ENCODE measurements at regions not wholly inside any gene's neighbourhood (a gene's known extent, or its start where the extent isn't known, plus 50 kb on each side); places are given as distances from the start of the nearest gene placed in this dataset.

GRCh38 chr6:12436224-12436623 is 146.1 kb downstream of the EDN1 start:
- TF ChIP-seq CTCF (optimal IDR thresholded peaks at IDR 0.05 in 1 of 3, IDR thresholded peaks at IDR 0.05 in 1 of 3, conservative IDR thresholded peaks at IDR 0.05 in 1 of 3; ENCODE audit: extremely low read depth in 1 of 3, insufficient read depth in 2 of 3, low read length in 3 of 3) (no peak), EZH2 (IDR thresholded peaks at IDR 0.05; ENCODE audit: low read length) (no peak)
- dilution Hi-C loops (cut with MboI; ENCODE audit: extremely low pct_ligation_motif_present, low sequenced_read_pairs), result no loop called here
- Histone ChIP-seq H3K4me1 (ENCODE audit: control insufficient read depth, extremely low read depth, insufficient read depth, low read length) (peaks cover 6% of the 10 kb centered on the region), H3K27me3 (ENCODE audit: control insufficient read depth, extremely low read depth, insufficient read depth, low read length) (no peaks in the 10 kb centered on the region), H3K9me3 (ENCODE audit: control insufficient read depth, low read depth, low read length) (no peaks in the 10 kb centered on the region), H3K79me2 (ENCODE audit: control insufficient read depth, insufficient read depth, low read length) (no peaks in the 10 kb centered on the region), H3K27ac (ENCODE audit: control insufficient read depth, insufficient read depth, low read length) (no peak overlapping the region), H4K20me1 (ENCODE audit: control insufficient read depth, extremely low read depth, insufficient read depth, low read length) (no peaks in the 10 kb centered on the region), H3K4me3 (ENCODE audit: control insufficient read depth in 2 of 3, extremely low read depth in 1 of 3, insufficient read depth in 2 of 3, low read depth in 1 of 3, low read length in 3 of 3) (no peak overlapping the region), H3K36me3 (ENCODE audit: control insufficient read depth in 2 of 2, extremely low read depth in 1 of 2, insufficient read depth in 2 of 2, low read length in 2 of 2) (no peaks in the 10 kb centered on the region), H3K4me2 (ENCODE audit: control insufficient read depth, extremely low read depth, insufficient read depth, low read depth, low read length) (no peak overlapping the region), H3K9me1 (ENCODE audit: control insufficient read depth, extremely low read depth, insufficient read depth, low read length) (no peaks in the 10 kb centered on the region), H3K9ac (ENCODE audit: control insufficient read depth, extremely low read depth, insufficient read depth, low read length) (no peak overlapping the region), H2AFZ (ENCODE audit: control insufficient read depth, low read length) (no peak overlapping the region)
- DNase-seq (ENCODE audit: low read depth, low spot score) (no peak), FAIRE-seq (no peak)

DNA sequence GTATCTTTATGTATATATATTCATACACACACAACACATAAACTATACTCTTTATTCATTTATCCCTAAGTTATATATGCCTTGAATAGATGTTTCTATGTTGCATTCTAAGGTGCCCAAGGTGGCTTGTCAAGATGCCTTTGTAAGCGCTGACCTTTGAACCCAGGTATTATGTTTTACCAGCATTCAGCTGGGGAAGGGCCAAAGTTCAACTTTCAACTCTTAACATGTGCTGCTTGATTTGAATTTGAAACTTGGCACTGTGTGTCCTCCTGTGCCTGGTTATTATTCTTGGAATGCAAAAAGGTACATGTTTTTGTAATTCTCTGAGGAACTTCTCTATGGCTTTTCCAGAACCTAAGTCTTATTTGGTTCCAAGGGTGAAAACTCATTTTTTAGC is 146.5 kb downstream of the EDN1 start:
- dilution Hi-C loops (cut with MboI; ENCODE audit: extremely low pct_ligation_motif_present, low sequenced_read_pairs), result no loop called here

More for the DNA sequence above, 146.5 kb downstream of the EDN1 start:
- Histone ChIP-seq H3K4me3 (ENCODE audit: control insufficient read depth in 2 of 3, extremely low read depth in 1 of 3, insufficient read depth in 2 of 3, low read depth in 1 of 3, low read length in 3 of 3) (no peak overlapping the region), H3K79me2 (ENCODE audit: control insufficient read depth, insufficient read depth, low read length) (no peaks in the 10 kb centered on the region), H3K27me3 (ENCODE audit: control insufficient read depth, extremely low read depth, insufficient read depth, low read length) (no peaks in the 10 kb centered on the region), H3K9me3 (ENCODE audit: control insufficient read depth, low read depth, low read length) (no peaks in the 10 kb centered on the region), H3K4me2 (ENCODE audit: control insufficient read depth, extremely low read depth, insufficient read depth, low read depth, low read length) (no peak overlapping the region), H3K27ac (ENCODE audit: control insufficient read depth, insufficient read depth, low read length) (no peak overlapping the region), H4K20me1 (ENCODE audit: control insufficient read depth, extremely low read depth, insufficient read depth, low read length) (no peaks in the 10 kb centered on the region), H2AFZ (ENCODE audit: control insufficient read depth, low read length) (no peak overlapping the region), H3K36me3 (ENCODE audit: control insufficient read depth in 2 of 2, extremely low read depth in 1 of 2, insufficient read depth in 2 of 2, low read length in 2 of 2) (no peaks in the 10 kb centered on the region), H3K9me1 (ENCODE audit: control insufficient read depth, extremely low read depth, insufficient read depth, low read length) (no peaks in the 10 kb centered on the region), H3K9ac (ENCODE audit: control insufficient read depth, extremely low read depth, insufficient read depth, low read length) (no peak overlapping the region), H3K4me1 (ENCODE audit: control insufficient read depth, extremely low read depth, insufficient read depth, low read length) (peaks cover 6% of the 10 kb centered on the region)
- no peak for TF ChIP-seq EZH2 (IDR thresholded peaks at IDR 0.05; ENCODE audit: low read length)
- TF ChIP-seq CTCF (optimal IDR thresholded peaks at IDR 0.05 in 1 of 3, IDR thresholded peaks at IDR 0.05 in 1 of 3, conservative IDR thresholded peaks at IDR 0.05 in 1 of 3; ENCODE audit: extremely low read depth in 1 of 3, insufficient read depth in 2 of 3, low read length in 3 of 3), result no peak
- DNase-seq (ENCODE audit: low read depth, low spot score) (no peak), FAIRE-seq (no peak)
